ENCODE measurements at regions not wholly inside any gene's neighbourhood (a gene's known extent, or its start where the extent isn't known, plus 50 kb on each side); places are given as distances from the start of the nearest gene placed in this dataset.
"Not testable (repeated sequence)": the region's sequence is repeated elsewhere in the genome, so short reads cannot be mapped to it uniquely, and the experiment has no call there.

DNA sequence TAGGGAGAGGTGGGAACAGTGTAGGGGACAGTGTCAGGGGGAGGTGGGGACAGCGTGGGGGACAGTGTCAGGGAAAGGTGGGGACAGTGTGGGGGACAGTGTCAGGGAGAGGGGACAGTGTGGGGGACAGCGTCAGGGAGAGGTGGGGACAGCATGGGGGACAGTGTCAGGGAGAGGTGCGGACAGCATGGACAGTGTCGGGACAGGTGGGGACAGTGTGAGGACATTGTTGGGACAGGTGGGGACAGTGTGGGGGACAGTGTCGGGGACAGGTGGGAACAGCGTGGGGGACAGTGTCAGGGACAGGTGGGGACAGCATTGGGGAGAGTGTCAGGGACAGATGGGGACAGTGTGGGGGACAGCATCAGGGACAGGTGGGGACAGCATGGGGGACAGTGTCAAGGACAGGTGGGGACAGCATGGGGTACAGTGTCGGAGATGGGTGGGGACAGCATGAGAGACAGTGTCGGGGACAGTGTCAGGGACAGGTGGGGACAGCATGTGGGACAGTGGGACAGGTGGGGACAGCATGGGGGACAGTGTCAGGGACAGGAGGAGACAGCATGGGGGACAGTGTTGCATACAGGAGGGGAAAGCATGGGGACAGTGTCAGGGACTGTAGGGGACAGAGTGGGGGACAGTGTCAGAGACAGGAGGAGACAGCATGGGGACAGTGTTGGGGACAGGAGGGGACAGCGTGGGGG lies 139.0 kb downstream of the TMEM121 start:
- no peak for DNase-seq
- no peaks in the 10 kb centered on the region for H3K4me1 Mint-ChIP-seq
- TF ChIP-seq, protein P1, sequence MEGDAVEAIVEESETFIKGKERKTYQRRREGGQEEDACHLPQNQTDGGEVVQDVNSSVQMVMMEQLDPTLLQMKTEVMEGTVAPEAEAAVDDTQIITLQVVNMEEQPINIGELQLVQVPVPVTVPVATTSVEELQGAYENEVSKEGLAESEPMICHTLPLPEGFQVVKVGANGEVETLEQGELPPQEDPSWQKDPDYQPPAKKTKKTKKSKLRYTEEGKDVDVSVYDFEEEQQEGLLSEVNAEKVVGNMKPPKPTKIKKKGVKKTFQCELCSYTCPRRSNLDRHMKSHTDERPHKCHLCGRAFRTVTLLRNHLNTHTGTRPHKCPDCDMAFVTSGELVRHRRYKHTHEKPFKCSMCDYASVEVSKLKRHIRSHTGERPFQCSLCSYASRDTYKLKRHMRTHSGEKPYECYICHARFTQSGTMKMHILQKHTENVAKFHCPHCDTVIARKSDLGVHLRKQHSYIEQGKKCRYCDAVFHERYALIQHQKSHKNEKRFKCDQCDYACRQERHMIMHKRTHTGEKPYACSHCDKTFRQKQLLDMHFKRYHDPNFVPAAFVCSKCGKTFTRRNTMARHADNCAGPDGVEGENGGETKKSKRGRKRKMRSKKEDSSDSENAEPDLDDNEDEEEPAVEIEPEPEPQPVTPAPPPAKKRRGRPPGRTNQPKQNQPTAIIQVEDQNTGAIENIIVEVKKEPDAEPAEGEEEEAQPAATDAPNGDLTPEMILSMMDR (IDR thresholded peaks at IDR 0.05): no peak
- H3K27ac Mint-ChIP-seq: no peak overlapping the region
- peaks cover 71% of the 10 kb centered on the region for H3K9me3 Mint-ChIP-seq
- no peaks in the 10 kb centered on the region for H3K27me3 Mint-ChIP-seq (ENCODE audit: low read depth, poor library complexity)
- no peaks in the 10 kb centered on the region for H3K36me3 Mint-ChIP-seq (ENCODE audit: low read depth)
- H3K4me3 Mint-ChIP-seq: no peak overlapping the region

DNA sequence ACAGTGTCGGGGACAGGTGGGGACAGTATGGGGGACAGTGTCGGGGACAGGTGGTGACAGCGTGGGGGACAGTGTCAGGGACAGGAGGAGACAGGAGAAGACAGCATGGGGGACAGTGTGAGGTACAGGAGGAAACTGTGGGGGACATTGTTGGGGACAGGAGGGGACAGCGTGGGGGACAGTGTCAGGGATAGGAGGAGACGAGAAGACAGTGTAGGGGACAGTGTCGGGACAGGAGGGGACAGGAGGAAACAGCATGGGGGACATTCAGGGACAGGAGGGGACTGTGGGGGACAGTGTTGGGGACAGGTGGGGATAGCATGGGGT lies 139.5 kb downstream of the TMEM121 start:
- no peak overlapping the region for H3K27ac Mint-ChIP-seq
- no peak overlapping the region for H3K4me3 Mint-ChIP-seq
- TF ChIP-seq, protein P1 (IDR thresholded peaks at IDR 0.05): no peak
- H3K4me1 Mint-ChIP-seq: no peaks in the 10 kb centered on the region
- no peaks in the 10 kb centered on the region for H3K27me3 Mint-ChIP-seq (ENCODE audit: low read depth, poor library complexity)
- H3K36me3 Mint-ChIP-seq (ENCODE audit: low read depth): no peaks in the 10 kb centered on the region
- DNase-seq: no peak
- H3K9me3 Mint-ChIP-seq: peaks cover 71% of the 10 kb centered on the region

DNA sequence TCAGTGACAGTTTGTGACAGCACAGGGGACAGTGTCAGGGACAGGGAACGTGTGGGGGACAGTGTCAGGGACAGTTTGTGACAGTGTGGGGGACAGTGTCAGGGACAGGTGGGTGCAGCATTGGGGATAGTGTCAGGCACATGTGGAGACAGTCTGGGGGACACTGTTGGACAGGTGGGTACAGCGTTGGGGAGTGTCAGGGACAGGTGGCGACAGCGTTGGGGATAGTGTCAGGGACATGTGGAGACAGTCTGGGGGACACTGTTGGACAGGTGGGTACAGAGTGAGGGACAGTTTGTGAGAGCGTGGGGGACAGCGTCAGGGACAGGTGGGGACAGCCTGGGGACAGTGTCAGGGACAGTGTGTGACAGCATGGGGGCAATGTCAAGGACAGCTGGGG lies 140.0 kb downstream of the TMEM121 start:
- DNase-seq: no peak
- no peaks in the 10 kb centered on the region for H3K4me1 Mint-ChIP-seq
- H3K36me3 Mint-ChIP-seq (ENCODE audit: low read depth): no peaks in the 10 kb centered on the region
- H3K27me3 Mint-ChIP-seq (ENCODE audit: low read depth, poor library complexity): no peaks in the 10 kb centered on the region
- H3K27ac Mint-ChIP-seq: no peak overlapping the region
- TF ChIP-seq, protein P1 (IDR thresholded peaks at IDR 0.05): no peak
- peaks cover 73% of the 10 kb centered on the region for H3K9me3 Mint-ChIP-seq
- no peak overlapping the region for H3K4me3 Mint-ChIP-seq

DNA sequence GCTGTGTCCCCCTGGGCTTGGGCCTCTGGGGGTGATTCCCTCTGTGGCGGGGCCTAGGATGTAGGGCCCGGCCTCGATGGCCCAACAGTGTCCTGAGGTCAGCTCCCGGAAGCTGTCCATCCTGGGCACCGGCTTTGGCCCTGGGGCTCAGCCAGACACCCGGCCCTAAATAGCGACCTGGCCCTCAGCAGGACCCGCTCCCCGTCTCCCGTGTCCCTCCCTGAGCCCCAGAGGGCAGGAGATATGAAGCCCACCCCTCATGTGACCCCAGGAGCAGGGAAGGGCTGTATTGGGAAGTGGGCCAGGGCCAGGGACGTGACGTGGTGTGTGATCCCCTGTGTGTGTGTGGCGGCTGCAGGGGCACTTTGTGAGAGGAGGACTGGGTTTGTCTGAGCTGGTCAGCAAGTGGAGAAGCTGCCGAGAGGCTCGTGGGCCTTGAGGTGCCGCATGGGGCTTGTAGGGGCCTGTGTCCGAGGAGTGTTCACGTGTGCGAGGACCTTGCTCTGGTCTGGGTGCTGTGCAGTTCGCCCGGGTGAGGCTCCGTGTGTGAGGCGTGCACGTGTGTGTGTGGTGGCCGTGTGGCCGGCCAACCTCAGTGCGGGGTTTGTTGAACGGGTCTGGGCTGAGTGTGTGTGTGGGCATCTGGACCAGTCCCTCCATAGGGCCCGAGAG lies 140.7 kb downstream of the TMEM121 start:
- not testable (repeated sequence) for H3K4me3 Mint-ChIP-seq; H3K27ac Mint-ChIP-seq; H3K4me1 Mint-ChIP-seq; H3K27me3 Mint-ChIP-seq (ENCODE audit: low read depth, poor library complexity); H3K36me3 Mint-ChIP-seq (ENCODE audit: low read depth); DNase-seq
- peaks cover 70% of the 10 kb centered on the region for H3K9me3 Mint-ChIP-seq

DNA sequence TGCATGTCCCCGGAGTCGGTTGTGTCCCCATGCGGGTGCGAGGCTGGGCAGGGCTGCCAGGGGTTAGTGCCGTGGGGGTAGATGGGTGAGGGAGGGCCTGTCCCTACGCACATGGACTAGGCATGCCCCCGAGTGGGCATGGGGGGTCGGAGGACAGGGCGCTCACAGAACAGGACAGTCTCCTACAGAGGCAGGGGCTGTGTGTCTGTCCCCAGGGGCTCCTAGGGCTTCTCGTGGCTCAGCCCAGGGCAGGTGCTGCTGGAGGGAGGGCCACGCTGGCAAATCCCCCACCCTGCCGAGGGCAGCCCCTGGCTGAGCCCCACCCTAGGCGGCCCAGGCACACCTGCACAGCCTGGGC lies 141.3 kb downstream of the TMEM121 start:
- H3K27ac Mint-ChIP-seq; H3K36me3 Mint-ChIP-seq (ENCODE audit: low read depth); H3K27me3 Mint-ChIP-seq (ENCODE audit: low read depth, poor library complexity); DNase-seq; H3K4me3 Mint-ChIP-seq; H3K4me1 Mint-ChIP-seq: not testable (repeated sequence)
- peaks cover 65% of the 10 kb centered on the region for H3K9me3 Mint-ChIP-seq

DNA sequence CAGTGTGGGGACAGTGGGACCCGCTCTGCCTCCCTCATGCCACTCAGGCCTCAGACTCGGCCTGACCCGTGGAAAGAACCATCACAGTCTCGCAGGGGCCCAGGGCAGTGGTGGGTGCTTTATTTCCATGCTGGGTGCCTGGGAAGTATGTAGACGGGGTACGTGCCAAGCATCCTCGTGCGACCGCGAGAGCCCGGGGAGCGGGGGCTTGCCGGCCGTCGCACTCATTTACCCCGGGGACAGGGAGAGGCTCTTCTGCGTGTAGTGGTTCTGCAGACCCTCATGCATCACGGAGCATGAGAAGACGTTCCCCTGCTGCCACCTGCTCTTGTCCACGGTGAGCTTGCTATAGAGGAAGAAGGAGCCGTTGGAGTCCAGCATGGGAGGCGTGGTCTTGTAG lies 141.6 kb downstream of the TMEM121 start:
- not testable (repeated sequence) for DNase-seq; H3K36me3 Mint-ChIP-seq (ENCODE audit: low read depth); H3K4me3 Mint-ChIP-seq; H3K27ac Mint-ChIP-seq; H3K27me3 Mint-ChIP-seq (ENCODE audit: low read depth, poor library complexity); H3K4me1 Mint-ChIP-seq
- peaks cover 65% of the 10 kb centered on the region for H3K9me3 Mint-ChIP-seq

DNA sequence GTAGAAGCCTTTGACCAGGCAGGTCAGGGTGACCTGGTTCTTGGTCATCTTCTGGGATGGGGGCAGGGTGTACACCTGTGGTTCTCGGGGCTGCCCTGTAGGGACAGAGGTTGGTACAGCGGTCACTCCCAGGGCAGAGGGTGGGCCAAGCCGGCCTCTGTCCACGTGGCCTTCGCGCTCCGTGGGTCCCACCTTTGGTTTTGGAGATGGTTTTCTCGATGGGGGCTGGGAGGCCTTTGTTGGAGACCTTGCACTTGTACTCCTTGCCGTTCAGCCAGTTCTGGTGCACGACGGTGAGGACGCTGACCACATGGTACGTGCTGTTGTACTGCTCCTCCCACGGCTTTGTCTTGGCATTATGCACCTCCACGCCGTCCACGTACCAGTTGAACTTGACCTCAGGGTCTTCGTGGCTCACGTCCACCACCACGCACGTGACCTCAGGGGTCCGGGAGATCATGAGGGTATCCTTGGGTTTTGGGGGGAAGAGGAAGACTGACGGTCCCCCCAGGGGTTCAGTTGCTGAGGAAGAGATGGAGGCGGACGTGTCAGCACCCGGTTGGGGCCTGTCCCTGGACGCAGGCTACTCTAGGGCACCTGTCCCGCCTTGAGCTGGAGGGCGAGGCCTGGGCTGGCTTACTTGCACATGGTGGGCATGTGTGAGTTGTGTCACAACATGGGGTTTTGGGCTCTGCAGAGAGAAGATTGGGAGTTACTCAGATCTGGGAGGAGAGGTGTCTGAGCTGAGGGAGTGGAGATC lies 142.3 kb downstream of the TMEM121 start:
- H3K27ac Mint-ChIP-seq, H3K4me3 Mint-ChIP-seq: not testable (repeated sequence)
- H3K9me3 Mint-ChIP-seq: peaks cover 71% of the 10 kb centered on the region

DNA sequence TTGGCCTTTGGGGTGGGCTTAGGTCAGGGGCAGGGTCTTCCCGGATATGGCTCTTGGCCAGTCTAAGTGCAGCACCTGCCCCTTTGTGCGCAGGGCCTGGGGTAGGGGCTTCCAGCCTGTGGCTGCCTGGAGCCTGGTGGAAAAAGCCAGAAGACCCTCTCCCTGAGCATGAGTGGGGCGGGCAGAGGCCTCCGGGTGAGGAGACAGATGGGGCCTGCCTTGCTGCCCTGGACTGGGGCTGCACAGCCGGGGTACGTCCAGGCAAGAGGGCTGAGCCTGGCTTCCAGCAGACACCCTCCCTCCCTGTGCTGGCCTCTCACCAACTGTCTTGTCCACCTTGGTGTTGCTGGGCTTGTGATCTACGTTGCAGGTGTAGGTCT lies 142.8 kb downstream of the TMEM121 start:
- H3K4me1 Mint-ChIP-seq; H3K27me3 Mint-ChIP-seq (ENCODE audit: low read depth, poor library complexity); H3K4me3 Mint-ChIP-seq; H3K36me3 Mint-ChIP-seq (ENCODE audit: low read depth); DNase-seq; H3K27ac Mint-ChIP-seq: not testable (repeated sequence)
- H3K9me3 Mint-ChIP-seq: peaks cover 75% of the 10 kb centered on the region

More for the DNA sequence above, 142.3 kb downstream of the TMEM121 start:
- DNase-seq; H3K27me3 Mint-ChIP-seq (ENCODE audit: low read depth, poor library complexity); H3K4me1 Mint-ChIP-seq; H3K36me3 Mint-ChIP-seq (ENCODE audit: low read depth): not testable (repeated sequence)

DNA sequence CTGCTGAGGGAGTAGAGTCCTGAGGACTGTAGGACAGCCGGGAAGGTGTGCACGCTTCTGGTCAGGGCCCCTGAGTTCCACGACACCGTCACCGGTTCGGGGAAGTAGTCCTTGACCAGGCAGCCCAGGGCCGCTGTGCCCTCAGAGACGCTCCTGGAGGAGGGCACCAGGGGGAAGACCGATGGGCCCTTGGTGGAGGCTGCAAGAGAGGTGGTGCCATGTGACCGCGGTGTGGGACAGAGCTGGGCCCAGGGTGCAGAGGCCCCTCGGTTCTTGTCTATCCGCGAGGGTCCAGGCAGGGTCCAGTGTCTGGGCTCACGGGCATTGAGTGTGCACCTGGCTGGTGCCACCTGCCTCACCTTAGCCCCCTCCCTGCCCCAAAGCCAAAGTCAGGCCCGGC lies 143.3 kb downstream of the TMEM121 start:
- not testable (repeated sequence) for H3K27me3 Mint-ChIP-seq (ENCODE audit: low read depth, poor library complexity)
- H3K9me3 Mint-ChIP-seq: peaks cover 78% of the 10 kb centered on the region

DNA sequence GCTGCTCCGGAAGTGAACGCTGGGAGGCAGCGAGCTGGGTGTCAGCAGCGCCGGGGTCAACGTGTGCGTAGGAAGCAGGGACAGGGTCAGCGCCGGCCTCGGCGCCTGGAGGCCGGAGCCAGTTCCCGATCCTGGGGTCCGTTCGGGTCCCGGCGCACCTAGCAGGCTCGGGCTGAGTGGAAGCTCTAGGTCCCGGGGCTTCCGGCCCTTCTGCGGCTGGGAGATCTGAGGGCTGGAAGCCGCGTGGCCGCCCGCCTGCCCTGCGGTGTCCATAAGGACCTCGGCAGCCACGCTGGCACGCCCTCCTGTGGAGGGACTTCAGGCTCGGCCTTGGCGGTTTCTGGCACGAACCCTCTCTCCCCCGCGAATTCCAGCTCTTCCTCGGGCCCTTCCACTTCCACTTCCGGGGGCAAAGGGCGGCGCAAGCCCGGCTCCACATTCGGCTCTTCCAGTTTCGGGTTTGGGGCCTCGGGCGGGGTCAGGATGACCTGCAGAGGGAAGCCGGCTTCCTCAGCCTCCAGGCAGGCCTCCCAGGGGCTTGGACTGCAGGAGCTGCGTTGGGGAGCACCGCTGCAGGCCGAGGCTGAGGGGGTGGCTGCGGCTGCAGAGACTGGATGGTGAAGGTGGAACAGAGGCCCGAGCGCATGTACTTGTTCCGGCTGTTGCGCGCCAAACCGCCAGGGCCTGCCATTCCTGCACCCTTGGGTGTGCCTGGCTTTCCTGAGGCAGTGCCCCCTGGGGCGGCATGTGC lies 146.2 kb downstream of the TMEM121 start:
- H3K27ac Mint-ChIP-seq; H3K36me3 Mint-ChIP-seq (ENCODE audit: low read depth); H3K4me3 Mint-ChIP-seq; H3K27me3 Mint-ChIP-seq (ENCODE audit: low read depth, poor library complexity); H3K4me1 Mint-ChIP-seq; DNase-seq: not testable (repeated sequence)
- H3K9me3 Mint-ChIP-seq: peaks cover 75% of the 10 kb centered on the region

More for the DNA sequence above, 143.3 kb downstream of the TMEM121 start:
- not testable (repeated sequence) for H3K27ac Mint-ChIP-seq; H3K36me3 Mint-ChIP-seq (ENCODE audit: low read depth); DNase-seq; H3K4me1 Mint-ChIP-seq; H3K4me3 Mint-ChIP-seq

DNA sequence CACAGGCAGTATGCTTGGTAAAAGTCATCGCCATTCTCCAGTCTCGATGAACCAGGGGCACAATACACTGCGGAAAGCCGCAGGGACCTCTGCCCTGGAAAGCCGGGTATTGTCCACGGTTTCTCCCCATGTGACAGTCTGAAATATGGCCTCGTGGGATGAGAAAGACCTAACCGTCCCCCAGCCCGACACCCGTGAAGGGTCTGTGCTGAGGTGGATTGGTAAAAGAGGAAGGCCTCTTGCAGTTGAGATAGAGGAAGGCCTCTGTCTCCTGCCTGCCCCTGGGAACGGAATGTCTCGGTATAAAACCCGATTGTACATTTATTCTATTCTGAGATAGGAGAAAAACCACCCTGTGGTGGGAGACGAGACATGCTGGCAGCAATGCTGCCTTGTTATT lies 149.1 kb downstream of the TMEM121 start:
- H3K36me3 Mint-ChIP-seq (ENCODE audit: low read depth); H3K27me3 Mint-ChIP-seq (ENCODE audit: low read depth, poor library complexity); H3K4me3 Mint-ChIP-seq; H3K4me1 Mint-ChIP-seq; H3K27ac Mint-ChIP-seq; DNase-seq: not testable (repeated sequence)
- peaks cover 57% of the 10 kb centered on the region for H3K9me3 Mint-ChIP-seq
